ENCODE measurements at regions not wholly inside any gene's neighbourhood (a gene's known extent, or its start where the extent isn't known, plus 50 kb on each side); places are given as distances from the start of the nearest gene placed in this dataset.

DNA sequence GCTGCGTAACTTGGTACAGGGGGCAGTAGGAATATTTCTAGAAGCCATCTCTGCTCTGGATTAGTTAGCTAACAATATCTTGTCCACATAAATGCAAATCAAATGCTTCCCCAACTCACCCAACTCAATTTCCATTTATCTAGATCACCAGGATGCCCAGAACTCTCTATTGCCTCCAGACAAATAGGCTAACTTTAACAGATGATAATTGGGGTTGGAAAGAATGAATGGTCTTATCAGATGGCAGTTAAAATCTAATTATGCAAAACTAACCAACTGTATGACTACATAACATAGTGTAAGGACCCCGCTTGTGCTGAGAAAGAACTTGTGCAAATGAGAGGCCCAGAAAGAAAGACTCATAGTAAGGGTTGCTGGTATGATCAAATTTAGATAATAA is 1024.8 kb downstream of the PLA2G4A start:
- FAIRE-seq = no peak
- DNase-seq = no peak

DNA sequence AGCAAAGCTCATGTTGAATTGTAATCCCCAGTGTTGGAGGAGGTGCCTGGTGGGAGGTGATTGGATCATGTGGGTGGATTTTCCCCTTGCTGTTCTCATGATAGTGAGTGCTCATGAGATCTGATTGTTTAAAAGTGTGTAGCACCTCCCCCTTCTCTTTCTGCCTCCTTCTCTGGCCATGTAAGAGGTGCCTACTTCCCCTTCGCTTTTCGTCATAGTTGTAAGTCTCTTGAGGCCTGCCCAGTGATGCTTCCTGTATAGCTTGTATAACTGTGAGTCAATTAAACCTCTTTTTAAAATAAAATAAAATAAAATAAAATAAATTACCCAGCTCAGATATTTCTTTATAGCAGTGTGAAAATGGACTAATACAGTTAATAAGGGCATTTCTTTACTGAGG is 1025.7 kb downstream of the PLA2G4A start:
- TF ChIP-seq, protein P1, sequence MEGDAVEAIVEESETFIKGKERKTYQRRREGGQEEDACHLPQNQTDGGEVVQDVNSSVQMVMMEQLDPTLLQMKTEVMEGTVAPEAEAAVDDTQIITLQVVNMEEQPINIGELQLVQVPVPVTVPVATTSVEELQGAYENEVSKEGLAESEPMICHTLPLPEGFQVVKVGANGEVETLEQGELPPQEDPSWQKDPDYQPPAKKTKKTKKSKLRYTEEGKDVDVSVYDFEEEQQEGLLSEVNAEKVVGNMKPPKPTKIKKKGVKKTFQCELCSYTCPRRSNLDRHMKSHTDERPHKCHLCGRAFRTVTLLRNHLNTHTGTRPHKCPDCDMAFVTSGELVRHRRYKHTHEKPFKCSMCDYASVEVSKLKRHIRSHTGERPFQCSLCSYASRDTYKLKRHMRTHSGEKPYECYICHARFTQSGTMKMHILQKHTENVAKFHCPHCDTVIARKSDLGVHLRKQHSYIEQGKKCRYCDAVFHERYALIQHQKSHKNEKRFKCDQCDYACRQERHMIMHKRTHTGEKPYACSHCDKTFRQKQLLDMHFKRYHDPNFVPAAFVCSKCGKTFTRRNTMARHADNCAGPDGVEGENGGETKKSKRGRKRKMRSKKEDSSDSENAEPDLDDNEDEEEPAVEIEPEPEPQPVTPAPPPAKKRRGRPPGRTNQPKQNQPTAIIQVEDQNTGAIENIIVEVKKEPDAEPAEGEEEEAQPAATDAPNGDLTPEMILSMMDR (IDR thresholded peaks at IDR 0.05; ENCODE audit: borderline replicate concordance, extremely low read depth, insufficient read depth) = no peak
- no peak overlapping the region for H3K4me3 ChIP-seq (ENCODE audit: low read length in 3 of 3)
- H3K27me3 ChIP-seq (ENCODE audit: control insufficient read depth, insufficient read depth, low read length) = no peaks in the 10 kb centered on the region
- H3K27ac ChIP-seq (ENCODE audit: low read depth in 2 of 2, low read length in 2 of 2) = no peak overlapping the region
- H3K9me3 ChIP-seq (ENCODE audit: control insufficient read depth in 2 of 3, insufficient read depth in 1 of 3, low read length in 3 of 3) = no peaks in the 10 kb centered on the region
- no peaks in the 10 kb centered on the region for H3K36me3 ChIP-seq (ENCODE audit: control insufficient read depth in 2 of 3, insufficient read depth in 3 of 3, low read length in 3 of 3)
- FAIRE-seq = no peak
- intact Hi-C loops (cut with DNase I) = no loop called here
- no peak overlapping the region for H3K9ac ChIP-seq (ENCODE audit: low read length in 3 of 3)
- no peaks in the 10 kb centered on the region for H3K4me1 ChIP-seq (ENCODE audit: control insufficient read depth in 2 of 3, insufficient read depth in 2 of 3, low read depth in 1 of 3, low read length in 3 of 3)
- no peak for DNase-seq

More for the DNA sequence above, 1024.8 kb downstream of the PLA2G4A start:
- TF ChIP-seq, protein P1 (IDR thresholded peaks at IDR 0.05; ENCODE audit: borderline replicate concordance, extremely low read depth, insufficient read depth) = no peak
- Histone ChIP-seq H3K27ac (ENCODE audit: low read depth in 2 of 2, low read length in 2 of 2) (no peak overlapping the region), H3K36me3 (ENCODE audit: control insufficient read depth in 2 of 3, insufficient read depth in 3 of 3, low read length in 3 of 3) (no peaks in the 10 kb centered on the region), H3K4me3 (ENCODE audit: low read length in 3 of 3) (no peak overlapping the region), H3K9ac (ENCODE audit: low read length in 3 of 3) (no peak overlapping the region), H3K4me1 (ENCODE audit: control insufficient read depth in 2 of 3, insufficient read depth in 2 of 3, low read depth in 1 of 3, low read length in 3 of 3) (no peaks in the 10 kb centered on the region), H3K9me3 (ENCODE audit: control insufficient read depth in 2 of 3, insufficient read depth in 1 of 3, low read length in 3 of 3) (no peaks in the 10 kb centered on the region), H3K27me3 (ENCODE audit: control insufficient read depth, insufficient read depth, low read length) (no peaks in the 10 kb centered on the region)
- intact Hi-C loops (cut with DNase I) = no loop called here

DNA sequence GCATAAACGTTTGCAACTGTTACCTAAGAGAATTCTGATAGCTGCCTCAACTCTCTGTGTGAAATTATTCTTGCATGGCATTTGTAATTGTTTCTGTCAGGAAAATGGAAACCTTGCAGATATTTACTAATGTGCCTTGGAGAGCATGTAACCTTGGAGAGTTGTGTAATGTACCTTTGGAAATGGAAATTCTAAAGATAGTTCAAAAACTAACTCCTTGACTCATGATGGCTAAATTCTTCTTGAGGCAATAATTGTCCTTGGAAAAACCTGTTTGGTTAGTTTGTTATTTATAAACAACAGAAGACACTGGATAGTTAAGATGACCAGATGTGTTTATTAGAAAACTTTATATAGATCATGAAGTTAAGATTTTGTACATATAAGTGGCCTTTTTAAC is 1033.8 kb downstream of the PLA2G4A start:
- Histone ChIP-seq H3K27me3 (ENCODE audit: control insufficient read depth, insufficient read depth, low read length) (no peaks in the 10 kb centered on the region), H3K4me3 (ENCODE audit: low read length in 3 of 3) (no peak overlapping the region), H3K9me3 (ENCODE audit: control insufficient read depth in 2 of 3, insufficient read depth in 1 of 3, low read length in 3 of 3) (no peaks in the 10 kb centered on the region), H3K27ac (ENCODE audit: low read depth in 2 of 2, low read length in 2 of 2) (no peak overlapping the region), H3K4me1 (ENCODE audit: control insufficient read depth in 2 of 3, insufficient read depth in 2 of 3, low read depth in 1 of 3, low read length in 3 of 3) (no peaks in the 10 kb centered on the region), H3K36me3 (ENCODE audit: control insufficient read depth in 2 of 3, insufficient read depth in 3 of 3, low read length in 3 of 3) (no peaks in the 10 kb centered on the region), H3K9ac (ENCODE audit: low read length in 3 of 3) (no peak overlapping the region)
- FAIRE-seq (no peak), DNase-seq (no peak)
- TF ChIP-seq, protein P1 (IDR thresholded peaks at IDR 0.05; ENCODE audit: borderline replicate concordance, extremely low read depth, insufficient read depth) = no peak
- intact Hi-C loops (cut with DNase I) = no loop called here

DNA sequence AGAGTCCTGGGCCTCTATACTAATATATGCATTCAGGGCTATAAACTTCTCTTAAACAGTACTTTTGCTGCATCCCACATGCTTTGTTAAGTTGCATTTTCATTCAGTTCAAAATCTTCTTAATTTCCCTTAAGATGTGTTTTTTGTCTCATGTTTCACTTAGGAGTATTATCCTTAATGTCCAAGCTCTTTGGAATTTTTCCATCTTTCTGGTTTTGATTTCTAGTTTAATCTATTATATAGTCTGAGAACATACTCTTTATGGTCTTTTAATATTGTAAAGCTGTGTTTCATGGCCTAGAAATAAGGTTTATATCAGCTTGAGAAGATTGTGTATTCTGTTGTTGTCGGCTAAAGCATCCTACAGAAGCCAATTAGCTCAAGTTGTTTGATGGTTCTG is 1041.8 kb downstream of the PLA2G4A start:
- Histone ChIP-seq H3K27ac (ENCODE audit: low read depth in 2 of 2, low read length in 2 of 2) (no peak overlapping the region), H3K4me1 (ENCODE audit: control insufficient read depth in 2 of 3, insufficient read depth in 2 of 3, low read depth in 1 of 3, low read length in 3 of 3) (no peaks in the 10 kb centered on the region), H3K4me3 (ENCODE audit: low read length in 3 of 3) (no peak overlapping the region), H3K9me3 (ENCODE audit: control insufficient read depth in 2 of 3, insufficient read depth in 1 of 3, low read length in 3 of 3) (no peaks in the 10 kb centered on the region), H3K27me3 (ENCODE audit: control insufficient read depth, insufficient read depth, low read length) (no peaks in the 10 kb centered on the region), H3K36me3 (ENCODE audit: control insufficient read depth in 2 of 3, insufficient read depth in 3 of 3, low read length in 3 of 3) (no peaks in the 10 kb centered on the region), H3K9ac (ENCODE audit: low read length in 3 of 3) (no peak overlapping the region)
- TF ChIP-seq, protein P1 (IDR thresholded peaks at IDR 0.05; ENCODE audit: borderline replicate concordance, extremely low read depth, insufficient read depth) = no peak
- no peak for DNase-seq
- FAIRE-seq = no peak
- intact Hi-C loops (cut with DNase I) = no loop called here
